Fibroblast of lung (primary cell): ENCODE measurements at regions not wholly inside any gene's neighbourhood (a gene's known extent, or its start where the extent isn't known, plus 50 kb on each side); places are given as distances from the start of the nearest gene placed in this dataset.
A peak's percentile ranks its signal among the peaks of the same experiment; 100 is the strongest.

ENCODE experiments used
- DNase-seq, 2 donors: peaks; one replicate each; pipeline versions ENCODE4 v3.0.0 to v3.0.0-alpha.2; 2010; ENCODE audit warnings: low read depth in 2 of 2
- H2AFZ ChIP-seq: 2 replicates; pipeline ENCODE4 v1.5.1; 2012; ENCODE audit warnings: low read length, control low read depth, inconsistent platforms
- H3K27ac ChIP-seq: 2 replicates; pipeline ENCODE4 v1.5.1; 2011; ENCODE audit warnings: low read length, control low read depth; ENCODE audit not compliant: insufficient read depth
- H3K27me3 ChIP-seq: 2 replicates; pipeline ENCODE4 v1.5.1; 2011; ENCODE audit warnings: mild to moderate bottlenecking, low read length; ENCODE audit not compliant: control insufficient read depth, insufficient read depth
- H3K36me3 ChIP-seq: 2 replicates; pipeline ENCODE4 v1.5.1; 2011; ENCODE audit warnings: low read length; ENCODE audit not compliant: control insufficient read depth, insufficient read depth
- H3K4me1 ChIP-seq: 2 replicates; pipeline ENCODE4 v1.5.1; 2011; ENCODE audit warnings: low read length; ENCODE audit not compliant: control insufficient read depth, insufficient read depth; ENCODE audit errors: extremely low read depth
- H3K4me2 ChIP-seq: 2 replicates; pipeline ENCODE4 v1.5.1; 2011; ENCODE audit warnings: low read length, control low read depth; ENCODE audit not compliant: insufficient read depth; ENCODE audit errors: extremely low read depth
- H3K4me3 ChIP-seq, 4 experiments: fragments of 200-600 bp in 1 of 4; sonication (generic) in 1 of 4; replicated peaks in 1 of 4; 2 replicates each; pipeline ENCODE4 v1.5.1; 2011 to 2016; ENCODE audit warnings: low read length in 4 of 4, low read depth in 3 of 4, mild to moderate bottlenecking in 3 of 4, control low read depth in 2 of 4, inconsistent platforms in 1 of 4, mixed read lengths in 1 of 4; ENCODE audit not compliant: insufficient read depth in 1 of 4; ENCODE audit errors: control extremely low read depth in 1 of 4
- H3K79me2 ChIP-seq: 2 replicates; pipeline ENCODE4 v1.5.1; 2012; ENCODE audit warnings: mild to moderate bottlenecking, low read length, inconsistent platforms; ENCODE audit not compliant: control insufficient read depth, insufficient read depth
- H3K9ac ChIP-seq: 2 replicates; pipeline ENCODE4 v1.5.1; 2011; ENCODE audit warnings: mild to moderate bottlenecking, low read length, control low read depth; ENCODE audit not compliant: insufficient read depth
- H3K9me3 ChIP-seq: 2 replicates; pipeline ENCODE4 v1.5.1; 2012; ENCODE audit warnings: low read depth, low read length; ENCODE audit not compliant: control insufficient read depth, insufficient read depth
- H4K20me1 ChIP-seq: 2 replicates; pipeline ENCODE4 v1.5.1; 2011; ENCODE audit warnings: low read length; ENCODE audit not compliant: control insufficient read depth, insufficient read depth; ENCODE audit errors: extremely low read depth
- EZH2 ChIP-seq: IDR thresholded peaks from 2 replicates; pipeline ENCODE4 v1.5.1; 2012; ENCODE audit warnings: low read length, control low read depth, mild to moderate bottlenecking; ENCODE audit errors: missing control alignments
- TF ChIP-seq, protein P1 (sequence below), 2 donors: IDR thresholded peaks in 1 of 2; conservative IDR thresholded peaks in 1 of 2; 1 replicate in 1 of 2; 2 replicates in 1 of 2; pipeline ENCODE4 v1.5.1; 2011 to 2012; ENCODE audit warnings: low read length in 2 of 2, control low read depth in 1 of 2, inconsistent platforms in 1 of 2, low read depth in 1 of 2, mild to moderate bottlenecking in 1 of 2

DNA sequence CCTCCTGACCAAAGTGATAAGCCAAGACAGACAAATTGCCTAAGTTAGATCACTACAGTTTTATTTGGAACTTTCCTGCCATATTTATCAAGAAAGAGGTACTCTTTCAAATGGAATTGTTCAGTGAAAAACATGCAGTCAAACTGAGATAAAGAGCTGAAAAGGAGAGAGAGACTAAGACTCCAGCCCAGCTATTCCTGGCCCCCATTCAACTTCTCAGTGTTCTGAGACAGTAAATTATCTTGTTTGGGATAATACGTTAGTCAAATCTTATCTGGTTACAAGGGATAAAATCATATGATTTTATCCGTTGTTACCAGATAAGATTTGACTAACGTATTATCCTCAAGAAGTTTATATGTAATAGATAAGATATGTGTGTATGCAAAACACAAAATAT lies 67.6 kb upstream of the CMC1 start:
- Histone ChIP-seq H3K9ac (no peak overlapping the region), H3K9me3 (no peaks in the 10 kb centered on the region), H3K4me1 (no peaks in the 10 kb centered on the region), H4K20me1 (no peaks in the 10 kb centered on the region), H3K27ac (no peak overlapping the region), H3K79me2 (no peaks in the 10 kb centered on the region), H3K27me3 (no peaks in the 10 kb centered on the region), H3K36me3 (no peaks in the 10 kb centered on the region), H3K4me2 (no peak overlapping the region), H3K4me3 (no peak overlapping the region), H2AFZ (no peak overlapping the region)
- TF ChIP-seq, protein P1, sequence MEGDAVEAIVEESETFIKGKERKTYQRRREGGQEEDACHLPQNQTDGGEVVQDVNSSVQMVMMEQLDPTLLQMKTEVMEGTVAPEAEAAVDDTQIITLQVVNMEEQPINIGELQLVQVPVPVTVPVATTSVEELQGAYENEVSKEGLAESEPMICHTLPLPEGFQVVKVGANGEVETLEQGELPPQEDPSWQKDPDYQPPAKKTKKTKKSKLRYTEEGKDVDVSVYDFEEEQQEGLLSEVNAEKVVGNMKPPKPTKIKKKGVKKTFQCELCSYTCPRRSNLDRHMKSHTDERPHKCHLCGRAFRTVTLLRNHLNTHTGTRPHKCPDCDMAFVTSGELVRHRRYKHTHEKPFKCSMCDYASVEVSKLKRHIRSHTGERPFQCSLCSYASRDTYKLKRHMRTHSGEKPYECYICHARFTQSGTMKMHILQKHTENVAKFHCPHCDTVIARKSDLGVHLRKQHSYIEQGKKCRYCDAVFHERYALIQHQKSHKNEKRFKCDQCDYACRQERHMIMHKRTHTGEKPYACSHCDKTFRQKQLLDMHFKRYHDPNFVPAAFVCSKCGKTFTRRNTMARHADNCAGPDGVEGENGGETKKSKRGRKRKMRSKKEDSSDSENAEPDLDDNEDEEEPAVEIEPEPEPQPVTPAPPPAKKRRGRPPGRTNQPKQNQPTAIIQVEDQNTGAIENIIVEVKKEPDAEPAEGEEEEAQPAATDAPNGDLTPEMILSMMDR (conservative IDR thresholded peaks at IDR 0.05 in 1 of 2, IDR thresholded peaks at IDR 0.05 in 1 of 2; ENCODE audit: low read depth in 1 of 2, low read length in 2 of 2) = no peak
- TF ChIP-seq EZH2 = no peak
- peak in 1 of 2 donors; percentile 18 for DNase-seq

DNA sequence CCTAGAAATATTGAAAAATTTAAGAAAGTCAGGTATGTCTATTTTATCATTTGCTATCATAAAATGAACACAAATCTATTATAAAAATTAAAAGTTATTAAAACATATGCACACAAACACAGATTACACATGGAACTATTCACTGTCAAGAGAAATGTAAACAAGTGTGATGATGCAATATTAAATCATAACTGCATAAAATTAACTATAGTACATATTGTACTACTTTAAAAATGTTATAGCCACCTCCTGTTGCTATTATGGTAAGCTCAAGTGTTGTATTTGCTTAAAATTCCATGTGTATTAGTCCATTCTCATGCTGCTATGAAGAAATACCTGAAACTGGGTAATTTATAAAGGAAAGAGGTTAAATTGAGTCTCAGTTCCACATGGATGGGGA lies 54.7 kb upstream of the CMC1 start:
- TF ChIP-seq, protein P1 (conservative IDR thresholded peaks at IDR 0.05 in 1 of 2, IDR thresholded peaks at IDR 0.05 in 1 of 2; ENCODE audit: low read depth in 1 of 2, low read length in 2 of 2) = no peak
- TF ChIP-seq EZH2 = no peak
- DNase-seq = peak in 1 of 2 donors; percentile 51
- Histone ChIP-seq H3K9ac (no peak overlapping the region), H3K36me3 (no peaks in the 10 kb centered on the region), H3K27me3 (no peaks in the 10 kb centered on the region), H4K20me1 (no peaks in the 10 kb centered on the region), H3K4me1 (no peaks in the 10 kb centered on the region), H3K4me2 (no peak overlapping the region), H2AFZ (no peak overlapping the region), H3K9me3 (no peaks in the 10 kb centered on the region), H3K79me2 (no peaks in the 10 kb centered on the region), H3K4me3 (no peak overlapping the region), H3K27ac (no peak overlapping the region)

DNA sequence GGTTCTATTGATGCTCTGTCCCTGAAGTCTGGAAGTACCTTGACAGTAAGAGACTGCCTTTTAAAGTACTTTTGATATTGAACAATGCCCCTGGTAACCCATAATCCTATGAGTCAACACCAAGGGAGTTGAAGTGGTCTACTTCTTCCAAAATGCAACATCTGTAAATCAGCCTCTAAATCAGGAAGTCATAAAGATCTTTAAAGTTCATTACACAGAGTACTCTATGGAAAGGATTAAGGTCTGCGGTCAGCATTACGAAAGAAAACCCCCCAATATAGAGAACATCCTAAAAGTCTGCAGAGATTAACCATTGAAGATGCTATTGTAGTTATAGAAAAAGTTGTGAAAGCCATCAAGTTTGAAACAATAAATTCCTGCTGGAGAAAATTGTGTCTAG lies 52.7 kb upstream of the CMC1 start:
- DNase-seq = no peak
- Histone ChIP-seq H3K27me3 (no peaks in the 10 kb centered on the region), H3K9me3 (no peaks in the 10 kb centered on the region), H3K79me2 (no peaks in the 10 kb centered on the region), H3K27ac (no peak overlapping the region), H3K4me1 (no peaks in the 10 kb centered on the region), H4K20me1 (no peaks in the 10 kb centered on the region), H3K9ac (no peak overlapping the region), H2AFZ (no peak overlapping the region), H3K36me3 (no peaks in the 10 kb centered on the region), H3K4me2 (no peak overlapping the region), H3K4me3 (no peak overlapping the region)
- no peak for TF ChIP-seq EZH2
- TF ChIP-seq, protein P1 (conservative IDR thresholded peaks at IDR 0.05 in 1 of 2, IDR thresholded peaks at IDR 0.05 in 1 of 2; ENCODE audit: low read depth in 1 of 2, low read length in 2 of 2) = no peak
